Liver (tissue), 8 donors: ENCODE measurements at regions not wholly inside any gene's neighbourhood (a gene's known extent, or its start where the extent isn't known, plus 50 kb on each side); places are given as distances from the start of the nearest gene placed in this dataset.
"Not testable (repeated sequence)": the region's sequence is repeated elsewhere in the genome, so short reads cannot be mapped to it uniquely, and the experiment has no call there.

Experiments used
- DNase-seq: peaks from one replicate; pipeline ENCODE4 v3.0.0-alpha.2; 2017; ENCODE audit warnings: low spot score
- H3K27ac ChIP-seq, 2 donors: one replicate each; pipeline ENCODE4 v1.7.0; 2013; ENCODE audit warnings: inconsistent platforms in 2 of 2, low read length in 2 of 2, control low read depth in 1 of 2, low read depth in 1 of 2, mild to moderate bottlenecking in 1 of 2
- H3K27me3 ChIP-seq, 4 donors: one replicate each; pipeline versions ENCODE4 v1.6.1 to v1.7.0; 2013; ENCODE audit warnings: low read length in 3 of 4, inconsistent platforms in 1 of 4, mild to moderate bottlenecking in 1 of 4, moderate library complexity in 1 of 4; ENCODE audit not compliant: control insufficient read depth in 4 of 4, insufficient read depth in 4 of 4
- H3K36me3 ChIP-seq, 4 donors: one replicate each; pipeline versions ENCODE4 v1.6.1 to v1.7.0; 2013; ENCODE audit warnings: low read length in 3 of 4, mild to moderate bottlenecking in 3 of 4, low read depth in 1 of 4, moderate library complexity in 1 of 4; ENCODE audit not compliant: control insufficient read depth in 4 of 4, insufficient read depth in 3 of 4
- H3K4me1 ChIP-seq, 4 donors: one replicate each; pipeline versions ENCODE4 v1.6.1 to v1.7.0; 2013; ENCODE audit warnings: low read length in 3 of 4, mild to moderate bottlenecking in 3 of 4, moderate library complexity in 1 of 4; ENCODE audit not compliant: control insufficient read depth in 4 of 4, insufficient read depth in 4 of 4
- H3K4me3 ChIP-seq, 3 donors: one replicate each; pipeline versions ENCODE4 v1.6.1 to v1.7.0; 2013; ENCODE audit warnings: low read length in 3 of 3, control low read depth in 1 of 3, low read depth in 1 of 3, mild to moderate bottlenecking in 1 of 3
- H3K9ac ChIP-seq, 2 donors: one replicate each; pipeline ENCODE4 v1.7.0; 2013; ENCODE audit warnings: low read length in 2 of 2, mild to moderate bottlenecking in 2 of 2, moderate library complexity in 2 of 2, control low read depth in 1 of 2, low read depth in 1 of 2
- H3K9me3 ChIP-seq, 4 donors: one replicate each; pipeline versions ENCODE4 v1.6.1 to v1.7.0; 2013; ENCODE audit warnings: low read length in 3 of 4; ENCODE audit not compliant: control insufficient read depth in 4 of 4
- EGR1 ChIP-seq, 2 donors: IDR thresholded peaks; 2 replicates each; pipeline ENCODE4 v1.6.1; 2016 to 2018; ENCODE audit warnings: antibody characterized with exemption in 2 of 2, low read depth in 2 of 2
- FOXA1 ChIP-seq: IDR thresholded peaks from 2 replicates; pipeline ENCODE4 v1.6.1; 2016; ENCODE audit warnings: antibody characterized with exemption
- FOXA2 ChIP-seq: IDR thresholded peaks from 2 replicates; pipeline ENCODE4 v1.6.1; 2016; ENCODE audit warnings: antibody characterized with exemption
- HNF4A ChIP-seq, 2 donors: conservative IDR thresholded peaks; 2 replicates each; pipeline ENCODE4 v1.6.1; 2016; ENCODE audit warnings: antibody characterized with exemption in 2 of 2, mild to moderate bottlenecking in 2 of 2
- HNF4G ChIP-seq: IDR thresholded peaks from 2 replicates; pipeline ENCODE4 v1.6.1; 2016; ENCODE audit warnings: antibody characterized with exemption
- MAX ChIP-seq: IDR thresholded peaks from 2 replicates; pipeline ENCODE4 v1.6.1; 2016; ENCODE audit warnings: antibody characterized with exemption
- NR2F2 ChIP-seq: IDR thresholded peaks from 2 replicates; pipeline ENCODE4 v1.6.1; 2016; ENCODE audit warnings: antibody characterized with exemption
- RAD21 ChIP-seq, 2 donors: IDR thresholded peaks; 2 replicates each; pipeline ENCODE4 v1.6.1; 2016; ENCODE audit warnings: antibody characterized with exemption in 2 of 2, mild to moderate bottlenecking in 2 of 2
- RXRA ChIP-seq, 2 donors: IDR thresholded peaks; 2 replicates each; pipeline ENCODE4 v1.6.1; 2017 to 2018; ENCODE audit warnings: antibody characterized with exemption in 2 of 2, mild to moderate bottlenecking in 1 of 2
- SP1 ChIP-seq: IDR thresholded peaks from 2 replicates; pipeline ENCODE4 v1.6.1; 2018; ENCODE audit warnings: antibody characterized with exemption, mild to moderate bottlenecking
- YY1 ChIP-seq: IDR thresholded peaks from 2 replicates; pipeline ENCODE4 v1.6.1; 2016; ENCODE audit warnings: antibody characterized with exemption, mild to moderate bottlenecking
- ZBTB33 ChIP-seq: IDR thresholded peaks from 2 replicates; pipeline ENCODE4 v1.6.1; 2016; ENCODE audit warnings: antibody characterized with exemption
- WGBS: extraction: QIAGEN DNeasy Blood & Tissue Kit; methylation state at CpG from one replicate; pipeline ENCODE4 v1.1.7; 2013; 5-methylcytosine and 5-hydroxymethylcytosine counted together
- TF ChIP-seq, protein P1 (sequence below): IDR thresholded peaks from 2 replicates; pipeline ENCODE4 v1.6.1; 2016; ENCODE audit warnings: antibody characterized with exemption, mild to moderate bottlenecking
- TF ChIP-seq, protein P2 (sequence below): fragments of 150-350 bp; IDR thresholded peaks from 2 replicates; pipeline ENCODE4 v1.5.1; 2017; ENCODE audit warnings: improper control_type of control experiment, low read depth, low read length; ENCODE audit not compliant: missing input control
- donor health status: healthy.
- donor health status: healthy.
- donor health status: healthy.
- donor health status: healthy.
- donor health status: healthy.

- Histone ChIP-seq H3K4me1 (no peaks in the 10 kb centered on the region), H3K9me3 (no peaks in the 10 kb centered on the region), H3K9ac (no peak overlapping the region), H3K4me3 (no peak overlapping the region), H3K36me3 (no peaks in the 10 kb centered on the region), H3K27me3 (no peaks in the 10 kb centered on the region), H3K27ac (no peak overlapping the region)
- no peak for TF ChIP-seq RAD21 (IDR thresholded peaks at IDR 0.05)
- no peak for TF ChIP-seq YY1
- TF ChIP-seq HNF4A (conservative IDR thresholded peaks at IDR 0.05): no peak
- TF ChIP-seq ZBTB33: no peak
- no peak for TF ChIP-seq MAX
- no peak for TF ChIP-seq FOXA1
- TF ChIP-seq, protein P1, sequence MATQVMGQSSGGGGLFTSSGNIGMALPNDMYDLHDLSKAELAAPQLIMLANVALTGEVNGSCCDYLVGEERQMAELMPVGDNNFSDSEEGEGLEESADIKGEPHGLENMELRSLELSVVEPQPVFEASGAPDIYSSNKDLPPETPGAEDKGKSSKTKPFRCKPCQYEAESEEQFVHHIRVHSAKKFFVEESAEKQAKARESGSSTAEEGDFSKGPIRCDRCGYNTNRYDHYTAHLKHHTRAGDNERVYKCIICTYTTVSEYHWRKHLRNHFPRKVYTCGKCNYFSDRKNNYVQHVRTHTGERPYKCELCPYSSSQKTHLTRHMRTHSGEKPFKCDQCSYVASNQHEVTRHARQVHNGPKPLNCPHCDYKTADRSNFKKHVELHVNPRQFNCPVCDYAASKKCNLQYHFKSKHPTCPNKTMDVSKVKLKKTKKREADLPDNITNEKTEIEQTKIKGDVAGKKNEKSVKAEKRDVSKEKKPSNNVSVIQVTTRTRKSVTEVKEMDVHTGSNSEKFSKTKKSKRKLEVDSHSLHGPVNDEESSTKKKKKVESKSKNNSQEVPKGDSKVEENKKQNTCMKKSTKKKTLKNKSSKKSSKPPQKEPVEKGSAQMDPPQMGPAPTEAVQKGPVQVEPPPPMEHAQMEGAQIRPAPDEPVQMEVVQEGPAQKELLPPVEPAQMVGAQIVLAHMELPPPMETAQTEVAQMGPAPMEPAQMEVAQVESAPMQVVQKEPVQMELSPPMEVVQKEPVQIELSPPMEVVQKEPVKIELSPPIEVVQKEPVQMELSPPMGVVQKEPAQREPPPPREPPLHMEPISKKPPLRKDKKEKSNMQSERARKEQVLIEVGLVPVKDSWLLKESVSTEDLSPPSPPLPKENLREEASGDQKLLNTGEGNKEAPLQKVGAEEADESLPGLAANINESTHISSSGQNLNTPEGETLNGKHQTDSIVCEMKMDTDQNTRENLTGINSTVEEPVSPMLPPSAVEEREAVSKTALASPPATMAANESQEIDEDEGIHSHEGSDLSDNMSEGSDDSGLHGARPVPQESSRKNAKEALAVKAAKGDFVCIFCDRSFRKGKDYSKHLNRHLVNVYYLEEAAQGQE: no peak
- TF ChIP-seq NR2F2: no peak
- 83% methylated on average over 8 of the region's 8 CpGs for WGBS
- no peak for DNase-seq
These were observed 697.2 kb downstream of the EFNB2 start for GRCh38 chr13:105838231-105838630.

- H3K4me3 ChIP-seq, DNase-seq, H3K27ac ChIP-seq, H3K4me1 ChIP-seq, H3K9ac ChIP-seq, H3K27me3 ChIP-seq, H3K9me3 ChIP-seq, H3K36me3 ChIP-seq: not testable (repeated sequence)
- 87% methylated on average over 9 of the region's 9 CpGs for WGBS
These were observed 698.2 kb downstream of the EFNB2 start for GRCh38 chr13:105837295-105837694.

GRCh38 chr13:105830821-105831220 is 704.6 kb downstream of the EFNB2 start:
- Histone ChIP-seq H3K9me3 (no peaks in the 10 kb centered on the region), H3K27me3 (no peaks in the 10 kb centered on the region), H3K4me1 (no peaks in the 10 kb centered on the region), H3K27ac (no peak overlapping the region), H3K9ac (no peak overlapping the region), H3K36me3 (no peaks in the 10 kb centered on the region), H3K4me3 (no peak overlapping the region)
- WGBS: 72% methylated on average over 4 of the region's 4 CpGs
- no peak for DNase-seq
- TF ChIP-seq SP1 (no peak), RAD21 (IDR thresholded peaks at IDR 0.05) (no peak), RXRA (IDR thresholded peaks at IDR 0.05) (no peak), FOXA1 (no peak), FOXA2 (no peak), YY1 (no peak), HNF4A (conservative IDR thresholded peaks at IDR 0.05) (no peak), HNF4G (no peak), MAX (no peak), EGR1 (IDR thresholded peaks at IDR 0.05; ENCODE audit: low read depth in 2 of 2) (no peak), ZBTB33 (no peak), NR2F2 (no peak)
- TF ChIP-seq, protein P1: no peak
- TF ChIP-seq, protein P2, sequence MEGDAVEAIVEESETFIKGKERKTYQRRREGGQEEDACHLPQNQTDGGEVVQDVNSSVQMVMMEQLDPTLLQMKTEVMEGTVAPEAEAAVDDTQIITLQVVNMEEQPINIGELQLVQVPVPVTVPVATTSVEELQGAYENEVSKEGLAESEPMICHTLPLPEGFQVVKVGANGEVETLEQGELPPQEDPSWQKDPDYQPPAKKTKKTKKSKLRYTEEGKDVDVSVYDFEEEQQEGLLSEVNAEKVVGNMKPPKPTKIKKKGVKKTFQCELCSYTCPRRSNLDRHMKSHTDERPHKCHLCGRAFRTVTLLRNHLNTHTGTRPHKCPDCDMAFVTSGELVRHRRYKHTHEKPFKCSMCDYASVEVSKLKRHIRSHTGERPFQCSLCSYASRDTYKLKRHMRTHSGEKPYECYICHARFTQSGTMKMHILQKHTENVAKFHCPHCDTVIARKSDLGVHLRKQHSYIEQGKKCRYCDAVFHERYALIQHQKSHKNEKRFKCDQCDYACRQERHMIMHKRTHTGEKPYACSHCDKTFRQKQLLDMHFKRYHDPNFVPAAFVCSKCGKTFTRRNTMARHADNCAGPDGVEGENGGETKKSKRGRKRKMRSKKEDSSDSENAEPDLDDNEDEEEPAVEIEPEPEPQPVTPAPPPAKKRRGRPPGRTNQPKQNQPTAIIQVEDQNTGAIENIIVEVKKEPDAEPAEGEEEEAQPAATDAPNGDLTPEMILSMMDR: no peak
